HepG2 (cell line): ENCODE measurements at regions not wholly inside any gene's neighbourhood (a gene's known extent, or its start where the extent isn't known, plus 50 kb on each side); places are given as distances from the start of the nearest gene placed in this dataset.

Source experiments
- ATAC-seq: fragments of 200-7000 bp; cut with Tn5 transposase; 3 replicates; pipeline ENCODE4 v1.9.1; 2020; ENCODE audit warnings: mild to moderate bottlenecking, moderate library complexity
- BruUV-seq: library from RNA; stranded (reverse); fragments of 400-500 nt; replicated peaks from 2 replicates; lab custom pipeline; 2021; lab: Mats Ljungman, UMichigan
- CTCF ChIA-PET: fragments of 300-600 bp; formaldehyde crosslinking; extraction: SDS; loops from one replicate; lab custom pipeline; 2021; ENCODE audit warnings: low total read pairs, inconsistent platforms, low intra/inter-chr PET ratio; lab: Yijun Ruan, JAX
- POLR2A ChIA-PET: fragments of 350-600 bp; sonication (Branson Sonifier 250); formaldehyde crosslinking; loops from one replicate; lab custom pipeline; 2020; ENCODE audit warnings: antibody characterized with exemption, inconsistent platforms; lab: Yijun Ruan, JAX
- DNase-seq: peaks from one replicate; pipeline ENCODE4 v3.0.0-alpha.2; 2015; ENCODE audit warnings: low spot score
- FAIRE-seq: peaks from 3 replicates; lab custom pipeline; 2011; peaks lifted over from hg19 to GRCh38; lab: Jason Lieb, UNC
- H2AFZ ChIP-seq: one replicate; pipeline ENCODE4 v1.6.1; 2011; ENCODE audit warnings: low read length, inconsistent platforms
- H3K27ac ChIP-seq: fragments of 300-600 bp; 3 replicates; pipeline ENCODE4 v1.8.0; 2011; ENCODE audit warnings: mixed run types, mild to moderate bottlenecking, mixed read lengths, low read length, inconsistent platforms; ENCODE audit not compliant: insufficient read depth; ENCODE audit errors: extremely low read length
- H3K27me3 ChIP-seq, 2 experiments: fragments of 200-600 bp in 1 of 2; 2 replicates in 1 of 2; 3 replicates in 1 of 2; pipeline versions ENCODE4 v1.6.0 to v1.8.0; 2011; ENCODE audit warnings: low read length in 2 of 2, mild to moderate bottlenecking in 2 of 2, moderate library complexity in 2 of 2, inconsistent platforms in 1 of 2; ENCODE audit not compliant: insufficient read depth in 2 of 2, control insufficient read depth in 1 of 2
- H3K36me3 ChIP-seq, 2 experiments: fragments of 200-600 bp in 1 of 2; replicated peaks in 1 of 2; 2 replicates in 1 of 2; 3 replicates in 1 of 2; pipeline versions ENCODE4 v1.5.1 to v1.8.0; 2011; ENCODE audit warnings: low read length in 2 of 2, inconsistent platforms in 1 of 2; ENCODE audit not compliant: insufficient read depth in 2 of 2, control insufficient read depth in 1 of 2
- H3K4me1 ChIP-seq: 2 replicates; pipeline ENCODE4 v1.5.1; 2012; ENCODE audit warnings: low read length, inconsistent platforms; ENCODE audit not compliant: insufficient read depth
- H3K4me2 ChIP-seq: 2 replicates; pipeline ENCODE4 v1.6.0; 2011; ENCODE audit warnings: low read depth, low read length, inconsistent platforms
- H3K4me3 ChIP-seq, 3 experiments: fragments of 200-600 bp in 1 of 3; sonication (generic), shearing (Covaris generic) in 1 of 3; replicated peaks in 1 of 3; 2 replicates each; pipeline ENCODE4 v1.5.1; 2011 to 2016; ENCODE audit warnings: low read length in 3 of 3, inconsistent platforms in 2 of 3, low read depth in 2 of 3, mild to moderate bottlenecking in 2 of 3, control low read depth in 1 of 3, mixed read lengths in 1 of 3; ENCODE audit not compliant: insufficient read depth in 1 of 3
- H3K79me2 ChIP-seq: one replicate; pipeline ENCODE4 v1.6.1; 2011; ENCODE audit warnings: low read length, inconsistent platforms; ENCODE audit not compliant: insufficient read depth
- H3K9ac ChIP-seq: 2 replicates; pipeline ENCODE4 v1.6.0; 2011; ENCODE audit warnings: mild to moderate bottlenecking, low read depth, low read length, inconsistent platforms; ENCODE audit not compliant: insufficient read depth
- H3K9me3 ChIP-seq: 2 replicates; pipeline ENCODE4 v1.5.1; 2012; ENCODE audit warnings: mild to moderate bottlenecking, low read length
- H4K20me1 ChIP-seq: 2 replicates; pipeline ENCODE4 v1.6.0; 2011; ENCODE audit warnings: inconsistent platforms, mild to moderate bottlenecking, low read length, moderate library complexity; ENCODE audit not compliant: insufficient read depth
- ARNT ChIP-seq: fragments of 450-650 bp; IDR thresholded peaks from 2 replicates; pipeline ENCODE4 v1.6.1; 2017
- DRAP1 ChIP-seq: IDR thresholded peaks from 2 replicates; pipeline ENCODE4 v1.6.1; 2016; ENCODE audit warnings: missing genetic modification reagents, missing compliant biosample characterization
- HNF4A ChIP-seq: sonication (generic); formaldehyde crosslinking; IDR thresholded peaks from 2 replicates; pipeline ENCODE4 v1.4.0; 2020; ENCODE audit warnings: missing genetic modification reagents
- HOXA5 ChIP-seq: sonication (generic); formaldehyde crosslinking; IDR thresholded peaks from 2 replicates; pipeline ENCODE4 v1.4.0; 2020; ENCODE audit warnings: missing genetic modification reagents
- ISX ChIP-seq: sonication (generic); formaldehyde crosslinking; conservative IDR thresholded peaks from 2 replicates; pipeline ENCODE4 v1.5.0; 2020; ENCODE audit warnings: missing genetic modification reagents
- JUN ChIP-seq: sonication (generic); formaldehyde crosslinking; IDR thresholded peaks from 2 replicates; pipeline ENCODE4 v1.4.0; 2020; ENCODE audit warnings: mild to moderate bottlenecking, missing genetic modification reagents
- KAT8 ChIP-seq: IDR thresholded peaks from 2 replicates; pipeline ENCODE4 v1.6.1; 2016; ENCODE audit warnings: missing genetic modification reagents, missing compliant biosample characterization
- POGK ChIP-seq: sonication (generic); formaldehyde crosslinking; conservative IDR thresholded peaks from 2 replicates; pipeline ENCODE4 v1.8.0; 2022; ENCODE audit warnings: mild to moderate bottlenecking, moderate library complexity, missing genetic modification reagents
- PRPF4 ChIP-seq: fragments of 200-400 bp; formaldehyde crosslinking; IDR thresholded peaks from 2 replicates; pipeline ENCODE4 v1.6.1; 2016; ENCODE audit warnings: low read length, low read depth; ENCODE audit not compliant: poor library complexity, severe bottlenecking
- ZNF232 ChIP-seq: sonication (generic); formaldehyde crosslinking; IDR thresholded peaks from 2 replicates; pipeline ENCODE4 v1.4.0; 2020; ENCODE audit warnings: missing genetic modification reagents, borderline replicate concordance
- ZNF34 ChIP-seq: sonication (generic); formaldehyde crosslinking; IDR thresholded peaks from 2 replicates; pipeline ENCODE4 v1.4.0; 2020; ENCODE audit warnings: mild to moderate bottlenecking, missing genetic modification reagents, borderline replicate concordance
- ZNF652 ChIP-seq: IDR thresholded peaks from 2 replicates; pipeline ENCODE4 v1.6.1; 2016; ENCODE audit warnings: low read depth, borderline replicate concordance
- WGBS: methylation state at CpG from one replicate; pipeline ENCODE4 v1.1.6; 2017; ENCODE audit warnings: low lambda C conversion rate; 5-methylcytosine and 5-hydroxymethylcytosine counted together
- in situ Hi-C: cut with HindIII; loops from 2 replicates; pipeline ENCODE4 v1.10.0; 2017; ENCODE audit warnings: low pct_unique_long_range_greater_than_20kb; ENCODE audit not compliant: extremely low pct_ligation_motif_present
- intact Hi-C: fragments of 100-400 bp; cut with micrococcal nuclease; formaldehyde crosslinking; loops from one replicate; pipeline ENCODE4 v1.10.0; 2022; ENCODE audit not compliant: unreplicated experiment
- TF ChIP-seq, protein P1 (sequence below): sonication (generic); formaldehyde crosslinking; IDR thresholded peaks from 2 replicates; pipeline ENCODE4 v1.4.0; 2020; ENCODE audit warnings: missing genetic modification reagents

GRCh38 chr7:13826752-13827151, 162.7 kb downstream of the ETV1 start:
- in situ Hi-C loops, result no loop called here
- TF ChIP-seq DRAP1 (CRISPR knock-in tag), result no peak
- no peak for TF ChIP-seq ISX (CRISPR knock-in tag)
- no peak for TF ChIP-seq KAT8
- TF ChIP-seq ZNF34, result no peak
- no peak for TF ChIP-seq HOXA5 (CRISPR knock-in tag)
- no peak for TF ChIP-seq HNF4A
- no peak for TF ChIP-seq ARNT
- TF ChIP-seq PRPF4, result no peak
- no peak for TF ChIP-seq JUN (CRISPR knock-in tag)
- TF ChIP-seq, protein P1, sequence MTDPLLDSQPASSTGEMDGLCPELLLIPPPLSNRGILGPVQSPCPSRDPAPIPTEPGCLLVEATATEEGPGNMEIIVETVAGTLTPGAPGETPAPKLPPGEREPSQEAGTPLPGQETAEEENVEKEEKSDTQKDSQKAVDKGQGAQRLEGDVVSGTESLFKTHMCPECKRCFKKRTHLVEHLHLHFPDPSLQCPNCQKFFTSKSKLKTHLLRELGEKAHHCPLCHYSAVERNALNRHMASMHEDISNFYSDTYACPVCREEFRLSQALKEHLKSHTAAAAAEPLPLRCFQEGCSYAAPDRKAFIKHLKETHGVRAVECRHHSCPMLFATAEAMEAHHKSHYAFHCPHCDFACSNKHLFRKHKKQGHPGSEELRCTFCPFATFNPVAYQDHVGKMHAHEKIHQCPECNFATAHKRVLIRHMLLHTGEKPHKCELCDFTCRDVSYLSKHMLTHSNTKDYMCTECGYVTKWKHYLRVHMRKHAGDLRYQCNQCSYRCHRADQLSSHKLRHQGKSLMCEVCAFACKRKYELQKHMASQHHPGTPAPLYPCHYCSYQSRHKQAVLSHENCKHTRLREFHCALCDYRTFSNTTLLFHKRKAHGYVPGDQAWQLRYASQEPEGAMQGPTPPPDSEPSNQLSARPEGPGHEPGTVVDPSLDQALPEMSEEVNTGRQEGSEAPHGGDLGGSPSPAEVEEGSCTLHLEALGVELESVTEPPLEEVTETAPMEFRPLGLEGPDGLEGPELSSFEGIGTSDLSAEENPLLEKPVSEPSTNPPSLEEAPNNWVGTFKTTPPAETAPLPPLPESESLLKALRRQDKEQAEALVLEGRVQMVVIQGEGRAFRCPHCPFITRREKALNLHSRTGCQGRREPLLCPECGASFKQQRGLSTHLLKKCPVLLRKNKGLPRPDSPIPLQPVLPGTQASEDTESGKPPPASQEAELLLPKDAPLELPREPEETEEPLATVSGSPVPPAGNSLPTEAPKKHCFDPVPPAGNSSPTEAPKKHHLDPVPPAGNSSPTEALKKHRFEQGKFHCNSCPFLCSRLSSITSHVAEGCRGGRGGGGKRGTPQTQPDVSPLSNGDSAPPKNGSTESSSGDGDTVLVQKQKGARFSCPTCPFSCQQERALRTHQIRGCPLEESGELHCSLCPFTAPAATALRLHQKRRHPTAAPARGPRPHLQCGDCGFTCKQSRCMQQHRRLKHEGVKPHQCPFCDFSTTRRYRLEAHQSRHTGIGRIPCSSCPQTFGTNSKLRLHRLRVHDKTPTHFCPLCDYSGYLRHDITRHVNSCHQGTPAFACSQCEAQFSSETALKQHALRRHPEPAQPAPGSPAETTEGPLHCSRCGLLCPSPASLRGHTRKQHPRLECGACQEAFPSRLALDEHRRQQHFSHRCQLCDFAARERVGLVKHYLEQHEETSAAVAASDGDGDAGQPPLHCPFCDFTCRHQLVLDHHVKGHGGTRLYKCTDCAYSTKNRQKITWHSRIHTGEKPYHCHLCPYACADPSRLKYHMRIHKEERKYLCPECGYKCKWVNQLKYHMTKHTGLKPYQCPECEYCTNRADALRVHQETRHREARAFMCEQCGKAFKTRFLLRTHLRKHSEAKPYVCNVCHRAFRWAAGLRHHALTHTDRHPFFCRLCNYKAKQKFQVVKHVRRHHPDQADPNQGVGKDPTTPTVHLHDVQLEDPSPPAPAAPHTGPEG (CRISPR knock-in tag), result no peak
- no peak for TF ChIP-seq ZNF232 (CRISPR knock-in tag)
- TF ChIP-seq ZNF652, result no peak
- TF ChIP-seq POGK (CRISPR knock-in tag), result no peak

More at GRCh38 chr7:13826752-13827151, 162.7 kb downstream of the ETV1 start:
- Histone ChIP-seq H3K27ac (no peak overlapping the region), H3K4me3 (no peak overlapping the region), H3K9ac (no peak overlapping the region), H3K36me3 (no peaks in the 10 kb centered on the region), H3K4me1 (no peaks in the 10 kb centered on the region), H2AFZ (no peak overlapping the region), H3K79me2 (no peaks in the 10 kb centered on the region), H3K4me2 (no peak overlapping the region), H3K27me3 (no peaks in the 10 kb centered on the region), H3K9me3 (peaks cover 69% of the 10 kb centered on the region), H4K20me1 (no peaks in the 10 kb centered on the region)
- WGBS, result 44% methylated on average over 4 of the region's 4 CpGs
- DNase-seq (no peak), FAIRE-seq (no peak), ATAC-seq (no peak)
- no TSS peak for BruUV-seq
- CTCF ChIA-PET, result no interaction called here
- intact Hi-C loops, result loop anchor here (10.0 kb wide), 1 partner anchor 678 kb away; no protein-coding TSS in a partner anchor
- POLR2A ChIA-PET, result no interaction called here
